H1 (cell line): ENCODE measurements at regions not wholly inside any gene's neighbourhood (a gene's known extent, or its start where the extent isn't known, plus 50 kb on each side); places are given as distances from the start of the nearest gene placed in this dataset.

Experiments
- CTCF ChIA-PET: fragments of 300-600 bp; sonication (Branson Sonifier 250); formaldehyde crosslinking; loops from one replicate; lab custom pipeline; 2021; ENCODE audit not compliant: partially characterized antibody; lab: Charles Lee
- POLR2A ChIA-PET: fragments of 300-600 bp; sonication (Branson Sonifier 250); formaldehyde crosslinking; loops from one replicate; lab custom pipeline; 2021; ENCODE audit warnings: inconsistent platforms; ENCODE audit not compliant: partially characterized antibody; lab: Charles Lee
- DNase-seq, 2 experiments: peaks; one replicate each; pipeline versions ENCODE4 v3.0.0 to v3.0.0-alpha.2; 2010 to 2022; ENCODE audit warnings: low spot score in 2 of 2, low read depth in 1 of 2, mixed read lengths in 1 of 2
- FAIRE-seq: peaks from 2 replicates; lab custom pipeline; 2011; peaks lifted over from hg19 to GRCh38; lab: Jason Lieb, UNC
- H2AFZ ChIP-seq: 2 replicates; pipeline ENCODE4 v1.8.1; 2012; ENCODE audit warnings: low read length, inconsistent platforms
- H2AK5ac ChIP-seq: 2 replicates; pipeline ENCODE4 v1.6.1; 2013; ENCODE audit warnings: low read depth, low read length
- H2BK120ac ChIP-seq: replicated peaks from 2 replicates; pipeline ENCODE3; 2013; ENCODE audit warnings: low read depth, low read length, inconsistent platforms
- H2BK12ac ChIP-seq: 2 replicates; pipeline ENCODE4 v1.6.1; 2013; ENCODE audit warnings: low read depth, low read length
- H2BK15ac ChIP-seq: 2 replicates; pipeline ENCODE4 v1.6.1; 2013; ENCODE audit warnings: low read length
- H2BK20ac ChIP-seq: 2 replicates; pipeline ENCODE4 v1.6.1; 2013; ENCODE audit warnings: low read length
- H2BK5ac ChIP-seq: 2 replicates; pipeline ENCODE4 v1.6.1; 2013; ENCODE audit warnings: low read depth, low read length
- H3K14ac ChIP-seq: 2 replicates; pipeline ENCODE4 v1.6.1; 2013; ENCODE audit warnings: inconsistent platforms; ENCODE audit not compliant: insufficient read length
- H3K18ac ChIP-seq: 2 replicates; pipeline ENCODE4 v1.6.1; 2013; ENCODE audit warnings: low read length; ENCODE audit errors: extremely low read depth
- H3K23ac ChIP-seq: 2 replicates; pipeline ENCODE4 v1.6.1; 2013; ENCODE audit warnings: inconsistent platforms; ENCODE audit not compliant: insufficient read length
- H3K23me2 ChIP-seq: 2 replicates; pipeline ENCODE4 v1.6.1; 2013; ENCODE audit warnings: low read depth, low read length
- H3K27ac ChIP-seq: 2 replicates; pipeline ENCODE4 v1.6.1; 2011; ENCODE audit warnings: low read depth, low read length, inconsistent platforms
- H3K27me3 ChIP-seq, 4 experiments: replicated peaks in 1 of 4; 1 replicate in 1 of 4; 2 replicates in 3 of 4; pipeline versions ENCODE4 v1.6.1 to v1.8.1; 2011 to 2013; ENCODE audit warnings: low read length in 3 of 4, mild to moderate bottlenecking in 3 of 4, inconsistent platforms in 2 of 4, mixed read lengths in 2 of 4, moderate library complexity in 1 of 4; ENCODE audit not compliant: control insufficient read depth in 3 of 4, insufficient read depth in 3 of 4; ENCODE audit errors: extremely low read depth in 1 of 4
- H3K36me3 ChIP-seq, 4 experiments: 2 replicates each; pipeline versions ENCODE4 v1.6.1 to v1.8.1; 2011 to 2013; ENCODE audit warnings: mild to moderate bottlenecking in 4 of 4, low read length in 3 of 4, moderate library complexity in 2 of 4, control low read depth in 1 of 4, inconsistent platforms in 1 of 4; ENCODE audit not compliant: insufficient read depth in 4 of 4, control insufficient read depth in 2 of 4
- H3K4ac ChIP-seq: replicated peaks from 2 replicates; pipeline ENCODE3; 2013; ENCODE audit warnings: low read length, low read depth, mixed read lengths, inconsistent platforms; ENCODE audit not compliant: insufficient read length
- H3K4me1 ChIP-seq, 4 experiments: replicated peaks in 1 of 4; 1 replicate in 1 of 4; 2 replicates in 3 of 4; pipeline versions ENCODE4 v1.6.1 to v1.8.1; 2011 to 2013; ENCODE audit warnings: low read length in 3 of 4, inconsistent platforms in 2 of 4, mixed read lengths in 1 of 4; ENCODE audit not compliant: insufficient read depth in 4 of 4, control insufficient read depth in 3 of 4
- H3K4me2 ChIP-seq, 2 experiments: 2 replicates each; pipeline versions ENCODE4 v1.6.1 to v1.8.1; 2011 to 2013; ENCODE audit warnings: low read depth in 2 of 2, low read length in 2 of 2, control low read depth in 1 of 2, inconsistent platforms in 1 of 2, mild to moderate bottlenecking in 1 of 2; ENCODE audit not compliant: insufficient read depth in 1 of 2
- H3K4me3 ChIP-seq, 4 experiments: fragments of 200-600, 300-600 bp in 1 of 4; sonication (generic), shearing (Covaris generic), sonication (Bioruptor Twin) in 1 of 4; 2 replicates each; pipeline versions ENCODE4 v1.5.1 to v1.8.1; 2011 to 2016; ENCODE audit warnings: low read length in 4 of 4, low read depth in 3 of 4, control low read depth in 2 of 4, inconsistent platforms in 2 of 4, mild to moderate bottlenecking in 2 of 4, mixed read lengths in 1 of 4, moderate library complexity in 1 of 4; ENCODE audit not compliant: insufficient read depth in 2 of 4; ENCODE audit errors: extremely low read depth in 1 of 4
- H3K56ac ChIP-seq: replicated peaks from 2 replicates; pipeline ENCODE3; 2013; ENCODE audit warnings: low read depth, mild to moderate bottlenecking, mixed read lengths, low read length, inconsistent platforms; ENCODE audit not compliant: insufficient read length
- H3K79me1 ChIP-seq: 2 replicates; pipeline ENCODE4 v1.6.1; 2013; ENCODE audit warnings: low read depth, low read length, control low read depth
- H3K79me2 ChIP-seq, 2 experiments: 2 replicates each; pipeline versions ENCODE4 v1.6.1 to v1.8.1; 2012 to 2013; ENCODE audit warnings: low read length in 2 of 2, mild to moderate bottlenecking in 2 of 2, inconsistent platforms in 1 of 2; ENCODE audit not compliant: insufficient read depth in 2 of 2, control insufficient read depth in 1 of 2
- H3K9ac ChIP-seq, 4 experiments: replicated peaks in 1 of 4; 1 replicate in 1 of 4; 2 replicates in 3 of 4; pipeline versions ENCODE4 v1.6.1 to v1.8.1; 2011 to 2013; ENCODE audit warnings: low read depth in 3 of 4, low read length in 3 of 4, control low read depth in 2 of 4, mild to moderate bottlenecking in 2 of 4, moderate library complexity in 2 of 4, inconsistent platforms in 1 of 4; ENCODE audit errors: extremely low read depth in 1 of 4
- H3K9me3 ChIP-seq, 2 experiments: 2 replicates each; pipeline versions ENCODE4 v1.6.1 to v1.8.1; 2012 to 2013; ENCODE audit warnings: mild to moderate bottlenecking in 2 of 2, moderate library complexity in 2 of 2, control low read depth in 1 of 2, inconsistent platforms in 1 of 2, low read depth in 1 of 2, low read length in 1 of 2, mixed read lengths in 1 of 2; ENCODE audit not compliant: insufficient read depth in 2 of 2
- H4K20me1 ChIP-seq, 2 experiments: replicated peaks in 1 of 2; 2 replicates each; pipeline versions ENCODE3 to v1.8.1; 2011 to 2013; ENCODE audit warnings: inconsistent platforms in 2 of 2, low read length in 2 of 2, mild to moderate bottlenecking in 1 of 2; ENCODE audit not compliant: insufficient read depth in 2 of 2, control insufficient read depth in 1 of 2
- H4K5ac ChIP-seq: 2 replicates; pipeline ENCODE4 v1.6.1; 2013; ENCODE audit warnings: low read length, low read depth, mixed read lengths, inconsistent platforms; ENCODE audit not compliant: insufficient read length
- H4K8ac ChIP-seq: 2 replicates; pipeline ENCODE4 v1.8.0; 2013; ENCODE audit warnings: mild to moderate bottlenecking, moderate library complexity, low read length, inconsistent platforms; ENCODE audit not compliant: insufficient read depth; ENCODE audit errors: extremely low read depth
- H4K91ac ChIP-seq: replicated peaks from 2 replicates; pipeline ENCODE3; 2013; ENCODE audit warnings: low read length, mixed read lengths, inconsistent platforms; ENCODE audit not compliant: insufficient read length
- WGBS, 2 experiments: shearing (Covaris generic) in 1 of 2; methylation state at CpG; one replicate each; pipeline versions ENCODE4 v1.1.6 to v1.1.7; 2013 to 2015; ENCODE audit warnings: low lambda C conversion rate in 2 of 2, mixed read lengths in 2 of 2, inconsistent platforms in 1 of 2, low coverage in 1 of 2, missing lambda C conversion rate in 1 of 2; ENCODE audit not compliant: insufficient replicate concordance in 2 of 2, insufficient coverage in 1 of 2, insufficient read length in 1 of 2; ENCODE audit errors: extremely low coverage in 1 of 2, missing lambda C conversion rate in 1 of 2; 5-methylcytosine and 5-hydroxymethylcytosine counted together
- TF ChIP-seq, protein P1 (sequence below): IDR thresholded peaks from 2 replicates; pipeline ENCODE4 v1.6.1; 2012; ENCODE audit warnings: inconsistent platforms

- H3K36me3 ChIP-seq: no peaks in the 10 kb centered on the region
- no peak overlapping the region for H3K27ac ChIP-seq
- no peaks in the 10 kb centered on the region for H3K79me1 ChIP-seq
- no peak overlapping the region for H3K23ac ChIP-seq
- no peak overlapping the region for H4K8ac ChIP-seq
- DNase-seq: no peak
- no peak overlapping the region for H2BK5ac ChIP-seq
- no peaks in the 10 kb centered on the region for H3K23me2 ChIP-seq
- no peak overlapping the region for H3K14ac ChIP-seq
- H3K9me3 ChIP-seq: no peaks in the 10 kb centered on the region
- no peak for FAIRE-seq
- TF ChIP-seq, protein P1, sequence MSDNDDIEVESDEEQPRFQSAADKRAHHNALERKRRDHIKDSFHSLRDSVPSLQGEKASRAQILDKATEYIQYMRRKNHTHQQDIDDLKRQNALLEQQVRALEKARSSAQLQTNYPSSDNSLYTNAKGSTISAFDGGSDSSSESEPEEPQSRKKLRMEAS: no peak
- no peak overlapping the region for H2AFZ ChIP-seq
- H4K91ac ChIP-seq: no peak overlapping the region
- ChIA-PET POLR2A (interaction anchor here (0.7 kb wide), 1 partner anchor 20 kb away, joined by 3 read pairs; no protein-coding TSS in a partner anchor), CTCF (interaction anchor here (0.8 to 1.4 kb wide), 2 partner anchors 9 to 20 kb away, joined by 3 read pairs; no protein-coding TSS in a partner anchor)
- 65% methylated on average over 4 of the region's 4 CpGs; no CpG with 5 or more reads in 1 of the 2 experiments for WGBS, 2 experiments
- no peak overlapping the region for H2BK20ac ChIP-seq
- no peak overlapping the region for H3K4me2 ChIP-seq
- H4K5ac ChIP-seq: no peak overlapping the region
- peaks cover 0 to 3% (median 0%) of the 10 kb centered on the region in 4 experiments; a peak in 2 of 7 replicates for H3K4me1 ChIP-seq
- H2BK12ac ChIP-seq: no peak overlapping the region
- no peaks in the 10 kb centered on the region for H3K79me2 ChIP-seq
- no peaks in the 10 kb centered on the region for H4K20me1 ChIP-seq
- H3K4ac ChIP-seq: no peak overlapping the region
- no peak overlapping the region for H3K9ac ChIP-seq
- H3K56ac ChIP-seq: no peak overlapping the region
- no peaks in the 10 kb centered on the region; a peak in 1 of 7 replicates for H3K27me3 ChIP-seq
- H2BK120ac ChIP-seq: no peak overlapping the region
- H2AK5ac ChIP-seq: no peak overlapping the region
- no peak overlapping the region for H2BK15ac ChIP-seq
- no peak overlapping the region for H3K4me3 ChIP-seq
- no peak overlapping the region for H3K18ac ChIP-seq
These were observed 237.5 kb upstream of the NLRP1 start for GRCh38 chr17:5821803-5822202.
